IMR-90 (cell line): ENCODE measurements at regions not wholly inside any gene's neighbourhood (a gene's known extent, or its start where the extent isn't known, plus 50 kb on each side); places are given as distances from the start of the nearest gene placed in this dataset.

Experiments used
- ATAC-seq: fragments of 200-7000 bp; cut with Tn5 transposase; 2 replicates; pipeline ENCODE4 v1.9.1; 2020; ENCODE audit warnings: low read depth, mild to moderate bottlenecking, moderate library complexity
- BruUV-seq: library from RNA; stranded (reverse); fragments of 400-500 nt; replicated peaks from 2 replicates; lab custom pipeline; 2021; lab: Mats Ljungman, UMichigan
- CTCF ChIA-PET: fragments of 300-600 bp; formaldehyde crosslinking; extraction: SDS; loops from one replicate; lab custom pipeline; 2021; ENCODE audit warnings: antibody characterized with exemption; lab: Yijun Ruan, JAX
- POLR2A ChIA-PET: fragments of 300-600 bp; sonication (Branson Sonifier 250); formaldehyde crosslinking; loops from one replicate; lab custom pipeline; 2022; ENCODE audit warnings: antibody characterized with exemption; ENCODE audit not compliant: unreplicated experiment; lab: Charles Lee
- DNase-seq: peaks from one replicate; pipeline ENCODE4 v3.0.0; 2013
- H2AFZ ChIP-seq: replicated peaks from 2 replicates; pipeline ENCODE3; 2013; ENCODE audit warnings: low read length, mild to moderate bottlenecking; ENCODE audit not compliant: poor library complexity
- H2AK5ac ChIP-seq: 2 replicates; pipeline ENCODE4 v1.6.1; 2013; ENCODE audit warnings: low read depth, low read length, inconsistent platforms
- H2AK9ac ChIP-seq: replicated peaks from 2 replicates; pipeline ENCODE3; 2013; ENCODE audit warnings: mild to moderate bottlenecking, low read depth, low read length, moderate library complexity; ENCODE audit not compliant: poor library complexity
- H2BK120ac ChIP-seq: 2 replicates; pipeline ENCODE4 v1.6.1; 2013; ENCODE audit warnings: low read depth, low read length, inconsistent platforms
- H2BK15ac ChIP-seq: 3 replicates; pipeline ENCODE4 v1.6.1; 2013; ENCODE audit warnings: low read depth, low read length, inconsistent platforms
- H2BK20ac ChIP-seq: 2 replicates; pipeline ENCODE4 v1.6.1; 2013; ENCODE audit warnings: low read depth, mild to moderate bottlenecking, inconsistent platforms, low read length, moderate library complexity
- H2BK5ac ChIP-seq: 2 replicates; pipeline ENCODE4 v1.6.1; 2013; ENCODE audit warnings: mild to moderate bottlenecking, low read depth, low read length, inconsistent platforms; ENCODE audit not compliant: poor library complexity, severe bottlenecking
- H3K14ac ChIP-seq: replicated peaks from 2 replicates; pipeline ENCODE4 v1.6.1; 2013; ENCODE audit warnings: low read depth, low read length, inconsistent platforms
- H3K18ac ChIP-seq: 2 replicates; pipeline ENCODE4 v1.6.1; 2013; ENCODE audit warnings: low read depth, low read length, control low read depth
- H3K23ac ChIP-seq: 2 replicates; pipeline ENCODE4 v1.6.1; 2013; ENCODE audit warnings: low read depth, low read length, inconsistent platforms
- H3K27ac ChIP-seq: 2 replicates; pipeline ENCODE4 v1.5.1; 2013; ENCODE audit warnings: mild to moderate bottlenecking, control low read depth, low read length; ENCODE audit not compliant: insufficient read depth
- H3K27me3 ChIP-seq: 2 replicates; pipeline ENCODE4 v1.6.1; 2013; ENCODE audit warnings: low read length; ENCODE audit not compliant: control insufficient read depth, insufficient read depth
- H3K36me3 ChIP-seq: 2 replicates; pipeline ENCODE4 v1.6.1; 2013; ENCODE audit warnings: low read length, mixed read lengths; ENCODE audit not compliant: control insufficient read depth, insufficient read depth
- H3K4ac ChIP-seq: 2 replicates; pipeline ENCODE4 v1.6.1; 2013; ENCODE audit warnings: low read depth, low read length, inconsistent platforms
- H3K4me1 ChIP-seq: 2 replicates; pipeline ENCODE4 v1.6.1; 2013; ENCODE audit warnings: low read length, mixed read lengths; ENCODE audit not compliant: control insufficient read depth, insufficient read depth
- H3K4me2 ChIP-seq: 2 replicates; pipeline ENCODE4 v1.6.1; 2013; ENCODE audit warnings: low read depth, mild to moderate bottlenecking, control low read depth, low read length, moderate library complexity
- H3K4me3 ChIP-seq: 2 replicates; pipeline ENCODE4 v1.5.1; 2013; ENCODE audit warnings: low read depth, mild to moderate bottlenecking, control low read depth, low read length, moderate library complexity; ENCODE audit not compliant: insufficient read depth
- H3K56ac ChIP-seq: 2 replicates; pipeline ENCODE4 v1.6.1; 2013; ENCODE audit warnings: low read length, inconsistent platforms; ENCODE audit not compliant: insufficient read depth; ENCODE audit errors: extremely low read depth
- H3K79me1 ChIP-seq, 2 experiments: 2 replicates each; pipeline ENCODE4 v1.6.1; 2013; ENCODE audit warnings: low read length in 2 of 2, inconsistent platforms in 1 of 2, low read depth in 1 of 2
- H3K9ac ChIP-seq: 2 replicates; pipeline ENCODE4 v1.6.1; 2013; ENCODE audit warnings: low read depth, low read length, control low read depth
- H3K9me1 ChIP-seq: 2 replicates; pipeline ENCODE4 v1.6.1; 2013; ENCODE audit warnings: low read length, inconsistent platforms; ENCODE audit not compliant: insufficient read depth
- H3K9me3 ChIP-seq: 2 replicates; pipeline ENCODE4 v1.6.1; 2013; ENCODE audit warnings: low read length; ENCODE audit not compliant: control insufficient read depth, insufficient read depth
- H4K20me1 ChIP-seq: 2 replicates; pipeline ENCODE4 v1.6.1; 2013; ENCODE audit warnings: low read length, inconsistent platforms; ENCODE audit not compliant: insufficient read depth
- H4K5ac ChIP-seq: 2 replicates; pipeline ENCODE4 v1.6.1; 2013; ENCODE audit warnings: mild to moderate bottlenecking, low read depth, low read length, control low read depth
- H4K8ac ChIP-seq, 2 experiments: 2 replicates each; pipeline ENCODE4 v1.6.1; 2013; ENCODE audit warnings: low read depth in 2 of 2, low read length in 2 of 2, control low read depth in 1 of 2, inconsistent platforms in 1 of 2
- H4K91ac ChIP-seq: 2 replicates; pipeline ENCODE4 v1.6.1; 2013; ENCODE audit warnings: low read depth, low read length, inconsistent platforms; ENCODE audit not compliant: insufficient read depth
- CEBPB ChIP-seq: IDR thresholded peaks from 2 replicates; pipeline ENCODE4 v1.6.1; 2012; ENCODE audit warnings: low read depth, low read length, improper control_type of control experiment
- SMC3 ChIP-seq: fragments of 150-350 bp; IDR thresholded peaks from 2 replicates; pipeline ENCODE4 v1.6.1; 2016; ENCODE audit warnings: low read depth, mild to moderate bottlenecking, antibody characterized with exemption, low read length, moderate library complexity
- WGBS, 2 experiments: methylation state at CpG; one replicate each; pipeline versions ENCODE4 v1.1.5 to v1.1.7; 2013; ENCODE audit warnings: missing lambda C conversion rate in 2 of 2; ENCODE audit not compliant: insufficient read length in 1 of 2; ENCODE audit errors: extremely low coverage in 2 of 2; 5-methylcytosine and 5-hydroxymethylcytosine counted together
- dilution Hi-C: fragments of 300-500 bp; cut with HindIII; formaldehyde crosslinking; loops from one replicate; pipeline ENCODE4 v1.14.3; 2018; ENCODE audit warnings: low sequenced_read_pairs; ENCODE audit not compliant: unreplicated experiment
- in situ Hi-C: fragments of 300-500 bp; cut with MboI; formaldehyde crosslinking; loops from 3 replicates; pipeline ENCODE4 v1.14.3; 2019; ENCODE audit warnings: low sequenced_read_pairs, inconsistent platforms, mixed read lengths
- intact Hi-C: fragments of 100-400 bp; cut with micrococcal nuclease; formaldehyde crosslinking; loops from 2 replicates; pipeline ENCODE4 v1.10.0; 2022

GRCh38 chr18:78733762-78734613, 245.6 kb upstream of the SALL3 start:
- H2BK5ac ChIP-seq: no peak overlapping the region
- intact Hi-C loops: no loop called here

More at GRCh38 chr18:78733762-78734613, 245.6 kb upstream of the SALL3 start:
- BruUV-seq: no TSS peak
- H2AFZ ChIP-seq: no peak overlapping the region
- no peak overlapping the region for H4K91ac ChIP-seq
- no peak overlapping the region for H2BK15ac ChIP-seq
- CTCF ChIA-PET: interaction anchor here (0.7 kb wide), 1 partner anchor 248 kb away, joined by 3 read pairs; no protein-coding TSS in a partner anchor
- no peak overlapping the region for H3K14ac ChIP-seq
- no peak overlapping the region for H2BK20ac ChIP-seq
- no peak overlapping the region for H3K18ac ChIP-seq
- POLR2A ChIA-PET: no interaction called here
- no peaks in the 10 kb centered on the region for H4K20me1 ChIP-seq
- dilution Hi-C loops (no loop called here), in situ Hi-C loops (no loop called here)
- no peak overlapping the region for H4K5ac ChIP-seq
- no peak overlapping the region for H3K27ac ChIP-seq
- H3K4me3 ChIP-seq: no peak overlapping the region
- DNase-seq: no peak
- peaks cover 67% of the 10 kb centered on the region for H3K9me3 ChIP-seq
- H2AK9ac ChIP-seq: no peak overlapping the region
- 53% methylated on average over 9 of the region's 30 CpGs; no CpG with 5 or more reads in 1 of the 2 experiments for WGBS, 2 experiments
- no peaks in the 10 kb centered on the region for H3K9me1 ChIP-seq
- TF ChIP-seq SMC3 (no peak), CEBPB (no peak)
- no peak overlapping the region for H3K23ac ChIP-seq
- no peak overlapping the region for H3K56ac ChIP-seq
- H4K8ac ChIP-seq: no peak overlapping the region
- H3K4me1 ChIP-seq: no peaks in the 10 kb centered on the region
- no peak overlapping the region for H2AK5ac ChIP-seq
- H3K79me1 ChIP-seq: no peaks in the 10 kb centered on the region
- no peak overlapping the region for H3K9ac ChIP-seq
- no peaks in the 10 kb centered on the region for H3K36me3 ChIP-seq
- ATAC-seq: no peak
- H2BK120ac ChIP-seq: no peak overlapping the region
- H3K4me2 ChIP-seq: no peak overlapping the region
- H3K27me3 ChIP-seq: no peaks in the 10 kb centered on the region
- H3K4ac ChIP-seq: no peak overlapping the region
